GM12878 (cell line): ENCODE measurements at regions not wholly inside any gene's neighbourhood (a gene's known extent, or its start where the extent isn't known, plus 50 kb on each side); places are given as distances from the start of the nearest gene placed in this dataset.

ENCODE experiments used
- ATAC-seq: fragments of 200-7000 bp; cut with Tn5 transposase; 3 replicates; pipeline ENCODE4 v1.9.1; 2020; ENCODE audit warnings: mild to moderate bottlenecking, moderate library complexity
- BruUV-seq: library from RNA; stranded (reverse); fragments of 400-500 nt; replicated peaks from 2 replicates; lab custom pipeline; 2021; lab: Mats Ljungman, UMichigan
- CTCF ChIA-PET: fragments of 300-600 bp; sonication (Branson Sonifier 250); formaldehyde crosslinking; extraction: SDS; loops from one replicate; lab custom pipeline; 2021; ENCODE audit warnings: inconsistent platforms; lab: Yijun Ruan, JAX
- POLR2A ChIA-PET: fragments of 350-600 bp; formaldehyde crosslinking; extraction: SDS; loops from one replicate; lab custom pipeline; 2021; ENCODE audit warnings: inconsistent platforms; lab: Charles Lee
- RAD21 ChIA-PET: fragments of 300-600 bp; sonication (Branson Sonifier 250); formaldehyde crosslinking; loops from one replicate; lab custom pipeline; 2023; ENCODE audit warnings: antibody characterized with exemption; ENCODE audit not compliant: unreplicated experiment; lab: Charles Lee
- SMC1A ChIA-PET: fragments of 300-600 bp; sonication (Branson Sonifier 250); formaldehyde crosslinking; loops from one replicate; lab custom pipeline; 2023; ENCODE audit not compliant: unreplicated experiment, uncharacterized antibody; lab: Charles Lee
- DNase-seq: peaks from one replicate; pipeline ENCODE4 v3.0.0-alpha.2; 2011; ENCODE audit warnings: low read depth, low spot score
- FAIRE-seq: peaks from 3 replicates; lab custom pipeline; 2011; peaks lifted over from hg19 to GRCh38; lab: Jason Lieb, UNC
- H2AFZ ChIP-seq: 2 replicates; pipeline ENCODE4 v1.6.0; 2011; ENCODE audit warnings: low read depth, low read length, control low read depth; ENCODE audit not compliant: control insufficient read depth
- H3K27ac ChIP-seq: 2 replicates; pipeline ENCODE4 v1.5.1; 2011; ENCODE audit warnings: control low read depth; ENCODE audit not compliant: control insufficient read depth, insufficient read depth
- H3K27me3 ChIP-seq, 2 experiments: replicated peaks in 1 of 2; 2 replicates each; pipeline versions ENCODE4 v1.6.0 to v1.6.1; 2011; ENCODE audit warnings: low read length in 1 of 2; ENCODE audit not compliant: control insufficient read depth in 2 of 2, insufficient read depth in 2 of 2
- H3K36me3 ChIP-seq, 2 experiments: 2 replicates each; pipeline ENCODE4 v1.5.1; 2011; ENCODE audit warnings: low read length in 1 of 2; ENCODE audit not compliant: control insufficient read depth in 2 of 2, insufficient read depth in 2 of 2
- H3K4me1 ChIP-seq: 2 replicates; pipeline ENCODE4 v1.6.1; 2011; ENCODE audit warnings: mild to moderate bottlenecking, low read length, moderate library complexity, mixed read lengths; ENCODE audit not compliant: control insufficient read depth, insufficient read depth
- H3K4me2 ChIP-seq: 2 replicates; pipeline ENCODE4 v1.6.0; 2011; ENCODE audit warnings: control low read depth; ENCODE audit not compliant: control insufficient read depth, insufficient read depth
- H3K4me3 ChIP-seq: fragments of 200-600 bp; sonication (generic); 2 replicates; pipeline ENCODE4 v1.5.1; 2016
- H3K79me2 ChIP-seq: 2 replicates; pipeline ENCODE4 v1.6.0; 2011; ENCODE audit warnings: low read length; ENCODE audit not compliant: control insufficient read depth, insufficient read depth
- H3K9ac ChIP-seq: 2 replicates; pipeline ENCODE4 v1.8.0; 2011; ENCODE audit warnings: low read length, control low read depth, mixed read lengths; ENCODE audit not compliant: control insufficient read depth, insufficient read depth
- H3K9me3 ChIP-seq: replicated peaks from 3 replicates; pipeline ENCODE4 v1.5.1; 2011; ENCODE audit warnings: mild to moderate bottlenecking, low read length; ENCODE audit not compliant: control insufficient read depth, insufficient read depth
- H4K20me1 ChIP-seq: 2 replicates; pipeline ENCODE4 v1.6.0; 2011; ENCODE audit not compliant: control insufficient read depth, insufficient read depth
- BRCA1 ChIP-seq: IDR thresholded peaks from 2 replicates; pipeline ENCODE4 v1.6.1; 2011; ENCODE audit warnings: low read depth, low read length, improper control_type of control experiment
- CUX1 ChIP-seq: IDR thresholded peaks from 2 replicates; pipeline ENCODE4 v1.6.1; 2012; ENCODE audit warnings: improper control_type of control experiment, low read depth, low read length; ENCODE audit not compliant: insufficient replicate concordance
- E2F4 ChIP-seq: IDR thresholded peaks from 2 replicates; pipeline ENCODE4 v1.6.1; 2012; ENCODE audit warnings: low read depth, low read length, improper control_type of control experiment
- EP300 ChIP-seq, 2 experiments: fragments of 150-350 bp in 1 of 2; IDR thresholded peaks; 2 replicates each; pipeline ENCODE4 v1.6.1; 2011 to 2012; ENCODE audit warnings: low read depth in 2 of 2, low read length in 2 of 2, borderline replicate concordance in 1 of 2, improper control_type of control experiment in 1 of 2, inconsistent platforms in 1 of 2; ENCODE audit not compliant: control insufficient read depth in 1 of 2
- ESRRA ChIP-seq: IDR thresholded peaks from 2 replicates; pipeline ENCODE4 v1.6.1; 2012; ENCODE audit warnings: mild to moderate bottlenecking, low read length, improper control_type of control experiment
- ETV6 ChIP-seq, 2 experiments: fragments of 450-650 bp in 1 of 2; IDR thresholded peaks in 1 of 2; conservative IDR thresholded peaks in 1 of 2; 2 replicates each; pipeline ENCODE4 v1.6.1; 2014; ENCODE audit warnings: antibody characterized with exemption in 1 of 2, borderline replicate concordance in 1 of 2, low read depth in 1 of 2, mild to moderate bottlenecking in 1 of 2, moderate library complexity in 1 of 2
- HDAC2 ChIP-seq: fragments of 200-600 bp; sonication (generic); IDR thresholded peaks from 2 replicates; pipeline ENCODE4 v1.6.1; 2017
- JUNB ChIP-seq: IDR thresholded peaks from 2 replicates; pipeline ENCODE4 v1.6.1; 2016; ENCODE audit warnings: antibody characterized with exemption, mild to moderate bottlenecking
- JUND ChIP-seq: IDR thresholded peaks from 2 replicates; pipeline ENCODE4 v1.6.1; 2012; ENCODE audit warnings: low read depth, mild to moderate bottlenecking, low read length, improper control_type of control experiment, moderate library complexity
- MYB ChIP-seq: fragments of 150-350 bp; IDR thresholded peaks from 2 replicates; pipeline ENCODE4 v1.6.1; 2014; ENCODE audit warnings: mild to moderate bottlenecking, low read depth, low read length, borderline replicate concordance
- MYC ChIP-seq: IDR thresholded peaks from 2 replicates; pipeline ENCODE4 v1.6.1; 2011; ENCODE audit warnings: mild to moderate bottlenecking, low read length, moderate library complexity, inconsistent platforms; ENCODE audit not compliant: insufficient read depth, insufficient replicate concordance, insufficient read length, severe bottlenecking
- PAX8 ChIP-seq: fragments of 450-650 bp; IDR thresholded peaks from 2 replicates; pipeline ENCODE4 v1.6.1; 2017; ENCODE audit warnings: mild to moderate bottlenecking, moderate library complexity
- SMAD1 ChIP-seq: fragments of 450-650 bp; IDR thresholded peaks from 2 replicates; pipeline ENCODE4 v1.6.1; 2018; ENCODE audit warnings: mild to moderate bottlenecking, low read depth; ENCODE audit not compliant: partially characterized antibody
- SMARCA5 ChIP-seq: fragments of 450-650 bp; IDR thresholded peaks from 2 replicates; pipeline ENCODE4 v1.6.1; 2017; ENCODE audit warnings: mild to moderate bottlenecking
- SREBF1 ChIP-seq: IDR thresholded peaks from 2 replicates; pipeline ENCODE4 v1.6.1; 2012; ENCODE audit warnings: mild to moderate bottlenecking, low read length
- ZZZ3 ChIP-seq: IDR thresholded peaks from 2 replicates; pipeline ENCODE4 v1.6.1; 2011; ENCODE audit warnings: low read depth; ENCODE audit not compliant: control insufficient read depth, insufficient read length
- WGBS: methylation state at CpG from one replicate; pipeline ENCODE4 v1.1.6; 2016; ENCODE audit warnings: low lambda C conversion rate; ENCODE audit not compliant: insufficient replicate concordance, insufficient coverage; ENCODE audit errors: missing lambda C conversion rate; 5-methylcytosine and 5-hydroxymethylcytosine counted together
- in situ Hi-C: fragments of 300-500 bp; cut with MboI; formaldehyde crosslinking; loops from 9 replicates; pipeline ENCODE4 v1.14.3; 2018; ENCODE audit warnings: mixed read lengths
- intact Hi-C: fragments of 100-400 bp; cut with micrococcal nuclease; formaldehyde crosslinking; loops from one replicate; pipeline ENCODE4 v1.14.2; 2022; ENCODE audit not compliant: unreplicated experiment
- TF ChIP-seq, protein P1 (sequence below): fragments of 150-350 bp; IDR thresholded peaks from 2 replicates; pipeline ENCODE4 v1.6.1; 2014; ENCODE audit warnings: mild to moderate bottlenecking, low read depth, low read length

GRCh38 chr14:36408388-36408787 lies 88.0 kb upstream of the MBIP start:
- ATAC-seq (no peak), FAIRE-seq (no peak), DNase-seq (no peak)
- 2% methylated on average over 3 of the region's 3 CpGs for WGBS
- intact Hi-C loops (no loop called here), in situ Hi-C loops (no loop called here)
- H3K9me3 ChIP-seq: no peaks in the 10 kb centered on the region
- H4K20me1 ChIP-seq: no peaks in the 10 kb centered on the region
- SMC1A ChIA-PET: no interaction called here
- H3K9ac ChIP-seq: no peak overlapping the region
- no peak overlapping the region for H3K27ac ChIP-seq
- H3K79me2 ChIP-seq: no peaks in the 10 kb centered on the region
- H2AFZ ChIP-seq: no peak overlapping the region
- H3K4me3 ChIP-seq: no peak overlapping the region
- no peaks in the 10 kb centered on the region for H3K36me3 ChIP-seq
- H3K4me1 ChIP-seq: no peaks in the 10 kb centered on the region
- POLR2A ChIA-PET: no interaction called here
- H3K4me2 ChIP-seq: no peak overlapping the region
- BruUV-seq: no TSS peak
- H3K27me3 ChIP-seq: no peaks in the 10 kb centered on the region
- CTCF ChIA-PET: no interaction called here
- RAD21 ChIA-PET: no interaction called here
- no peak for TF ChIP-seq MYC
- TF ChIP-seq ESRRA: no peak
- no peak for TF ChIP-seq E2F4
- TF ChIP-seq, protein P1, sequence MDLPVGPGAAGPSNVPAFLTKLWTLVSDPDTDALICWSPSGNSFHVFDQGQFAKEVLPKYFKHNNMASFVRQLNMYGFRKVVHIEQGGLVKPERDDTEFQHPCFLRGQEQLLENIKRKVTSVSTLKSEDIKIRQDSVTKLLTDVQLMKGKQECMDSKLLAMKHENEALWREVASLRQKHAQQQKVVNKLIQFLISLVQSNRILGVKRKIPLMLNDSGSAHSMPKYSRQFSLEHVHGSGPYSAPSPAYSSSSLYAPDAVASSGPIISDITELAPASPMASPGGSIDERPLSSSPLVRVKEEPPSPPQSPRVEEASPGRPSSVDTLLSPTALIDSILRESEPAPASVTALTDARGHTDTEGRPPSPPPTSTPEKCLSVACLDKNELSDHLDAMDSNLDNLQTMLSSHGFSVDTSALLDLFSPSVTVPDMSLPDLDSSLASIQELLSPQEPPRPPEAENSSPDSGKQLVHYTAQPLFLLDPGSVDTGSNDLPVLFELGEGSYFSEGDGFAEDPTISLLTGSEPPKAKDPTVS: no peak
- no peak for TF ChIP-seq SMARCA5
- TF ChIP-seq JUNB: no peak
- no peak for TF ChIP-seq JUND
- no peak for TF ChIP-seq BRCA1
- no peak for TF ChIP-seq ZZZ3
- no peak for TF ChIP-seq SMAD1
- TF ChIP-seq SREBF1: no peak
- TF ChIP-seq HDAC2: no peak
- TF ChIP-seq PAX8: no peak
- no peak for TF ChIP-seq MYB
- no peak for TF ChIP-seq EP300 (IDR thresholded peaks at IDR 0.05; ENCODE audit: borderline replicate concordance in 1 of 2, control insufficient read depth in 1 of 2, low read depth in 2 of 2, low read length in 2 of 2)
- no peak for TF ChIP-seq ETV6 (conservative IDR thresholded peaks at IDR 0.05 in 1 of 2, IDR thresholded peaks at IDR 0.05 in 1 of 2; ENCODE audit: borderline replicate concordance in 1 of 2, low read depth in 1 of 2)
- TF ChIP-seq CUX1: no peak
